CD4-positive, alpha-beta T cell (primary cell): ENCODE measurements at regions not wholly inside any gene's neighbourhood (a gene's known extent, or its start where the extent isn't known, plus 50 kb on each side); places are given as distances from the start of the nearest gene placed in this dataset.

Experiments used
- ATAC-seq: fragments of 200-7000 bp; cut with Tn5 transposase; one replicate; pipeline ENCODE4 v1.10.0; 2022; ENCODE audit warnings: mild to moderate bottlenecking; ENCODE audit not compliant: poor library complexity
- CTCF ChIA-PET: fragments of 350-600 bp; sonication (Branson Sonifier 250); formaldehyde crosslinking; loops from one replicate; lab custom pipeline; 2021; ENCODE audit warnings: antibody characterized with exemption, inconsistent platforms; lab: Charles Lee
- POLR2A ChIA-PET: fragments of 350-600 bp; sonication (Branson Sonifier 250); formaldehyde crosslinking; loops from one replicate; lab custom pipeline; 2021; ENCODE audit warnings: antibody characterized with exemption, inconsistent platforms; lab: Charles Lee
- DNase-seq, 14 experiments: peaks; one replicate each; pipeline ENCODE4 v3.0.0-alpha.2; 2013 to 2020; ENCODE audit warnings: mixed read lengths in 2 of 14
- H3K27ac ChIP-seq, 2 donors: one replicate each; pipeline versions ENCODE4 v1.5.1 to v1.7.0; 2013; ENCODE audit warnings: low read length in 2 of 2, low read depth in 1 of 2, mild to moderate bottlenecking in 1 of 2
- H3K27me3 ChIP-seq, 2 experiments: 1 replicate in 1 of 2; 2 replicates in 1 of 2; pipeline versions ENCODE4 v1.6.1 to v1.7.0; 2013; ENCODE audit warnings: low read length in 2 of 2, control low read depth in 1 of 2, mild to moderate bottlenecking in 1 of 2, moderate library complexity in 1 of 2; ENCODE audit not compliant: insufficient read depth in 2 of 2, control insufficient read depth in 1 of 2
- H3K36me3 ChIP-seq: one replicate; pipeline ENCODE4 v1.6.1; 2013; ENCODE audit warnings: low read length, control low read depth; ENCODE audit not compliant: insufficient read depth
- H3K4me1 ChIP-seq: one replicate; pipeline ENCODE4 v1.6.1; 2013; ENCODE audit warnings: low read length, control low read depth; ENCODE audit not compliant: insufficient read depth
- H3K4me3 ChIP-seq: one replicate; pipeline ENCODE4 v1.5.1; 2013; ENCODE audit warnings: mild to moderate bottlenecking, low read length, moderate library complexity
- H3K9me3 ChIP-seq, 2 experiments: 1 replicate in 1 of 2; 2 replicates in 1 of 2; pipeline versions ENCODE4 v1.6.1 to v1.7.0; 2013; ENCODE audit warnings: low read length in 2 of 2, mild to moderate bottlenecking in 2 of 2, control low read depth in 1 of 2, moderate library complexity in 1 of 2; ENCODE audit not compliant: control insufficient read depth in 1 of 2, insufficient read depth in 1 of 2
- H3K27ac Mint-ChIP-seq: one replicate; pipeline ENCODE4 v1.8.0; 2020; ENCODE audit warnings: mixed read lengths
- H3K27me3 Mint-ChIP-seq: one replicate; pipeline ENCODE4 v1.8.0; 2021; ENCODE audit warnings: mixed read lengths
- H3K36me3 Mint-ChIP-seq: one replicate; pipeline ENCODE4 v1.8.0; 2021; ENCODE audit warnings: low read depth, mixed read lengths
- H3K4me1 Mint-ChIP-seq: one replicate; pipeline ENCODE4 v1.8.0; 2021; ENCODE audit warnings: low read depth, mixed read lengths
- H3K4me3 Mint-ChIP-seq: one replicate; pipeline ENCODE4 v1.8.0; 2020; ENCODE audit warnings: mild to moderate bottlenecking, mixed read lengths
- H3K9me3 Mint-ChIP-seq: one replicate; pipeline ENCODE4 v1.8.0; 2020; ENCODE audit warnings: mixed read lengths
- CTCF ChIP-seq: fragments of 200-600 bp; IDR thresholded peaks from one replicate; pipeline ENCODE4 v1.8.0; 2022; ENCODE audit warnings: antibody characterized with exemption, mild to moderate bottlenecking
- intact Hi-C, 2 experiments: fragments of 100-400 bp; cut with DNase I in 1 of 2; cut with micrococcal nuclease in 1 of 2; formaldehyde crosslinking; loops; one replicate each; pipeline versions ENCODE4 v1.15.1 to v1.9.0; 2023 to 2025; cut with DNase I, micrococcal nuclease

- peaks cover 12 to 13% of the 10 kb centered on the region in 2 experiments for H3K27me3 ChIP-seq
- intact Hi-C loops = no loop called here
- H3K4me3 ChIP-seq = no peak overlapping the region
- no peak for TF ChIP-seq CTCF
- Mint-ChIP-seq H3K27me3 (peaks cover 44% of the 10 kb centered on the region), H3K4me3 (no peak overlapping the region), H3K27ac (no peak overlapping the region), H3K9me3 (peaks cover under 1% of the 10 kb centered on the region), H3K36me3 (no peaks in the 10 kb centered on the region), H3K4me1 (no peaks in the 10 kb centered on the region)
- H3K9me3 ChIP-seq = peaks cover 0 to 6% of the 10 kb centered on the region in 2 experiments
- H3K27ac ChIP-seq = no peak overlapping the region
- H3K4me1 ChIP-seq = no peaks in the 10 kb centered on the region
- CTCF ChIA-PET = interaction anchor here (0.8 kb wide), 1 partner anchor 404 kb away, joined by 4 read pairs; no protein-coding TSS in a partner anchor
- POLR2A ChIA-PET = no interaction called here
- H3K36me3 ChIP-seq = no peaks in the 10 kb centered on the region
- DNase-seq (no peak), ATAC-seq (no peak)
These were observed 211.5 kb upstream of the USP24 start for GRCh38 chr1:55426619-55427018.

- POLR2A ChIA-PET = no interaction called here
- H3K9me3 Mint-ChIP-seq = peaks cover 3% of the 10 kb centered on the region
- peaks cover 39% of the 10 kb centered on the region for H3K27me3 Mint-ChIP-seq
- H3K4me1 Mint-ChIP-seq = no peaks in the 10 kb centered on the region
- DNase-seq (no peak), ATAC-seq (no peak)
- peaks cover 12 to 13% of the 10 kb centered on the region in 2 experiments for H3K27me3 ChIP-seq
- H3K27ac ChIP-seq = no peak overlapping the region
- H3K4me1 ChIP-seq = no peaks in the 10 kb centered on the region
- no peak overlapping the region for H3K4me3 Mint-ChIP-seq
- no peak overlapping the region for H3K4me3 ChIP-seq
- no peak for TF ChIP-seq CTCF
- CTCF ChIA-PET = interaction anchor here (0.8 kb wide), 1 partner anchor 404 kb away, joined by 4 read pairs; no protein-coding TSS in a partner anchor
- no peak overlapping the region for H3K27ac Mint-ChIP-seq
- peaks cover 0 to 6% of the 10 kb centered on the region in 2 experiments for H3K9me3 ChIP-seq
- H3K36me3 Mint-ChIP-seq = no peaks in the 10 kb centered on the region
- H3K36me3 ChIP-seq = no peaks in the 10 kb centered on the region
- intact Hi-C loops = no loop called here
These were observed 211.0 kb upstream of the USP24 start for GRCh38 chr1:55426156-55426555.

- intact Hi-C loops = no loop called here
- no peak overlapping the region for H3K4me3 Mint-ChIP-seq
- Histone ChIP-seq H3K27me3 (peaks cover 12 to 13% of the 10 kb centered on the region in 2 experiments), H3K36me3 (no peaks in the 10 kb centered on the region), H3K27ac (no peak overlapping the region), H3K4me3 (no peak overlapping the region), H3K4me1 (no peaks in the 10 kb centered on the region), H3K9me3 (peaks cover 0 to 6% of the 10 kb centered on the region in 2 experiments)
- TF ChIP-seq CTCF = no peak
- ChIA-PET POLR2A (no interaction called here), CTCF (no interaction called here)
- H3K4me1 Mint-ChIP-seq = no peaks in the 10 kb centered on the region
- H3K9me3 Mint-ChIP-seq = peaks cover 3% of the 10 kb centered on the region
- DNase-seq (no peak), ATAC-seq (no peak)
- H3K36me3 Mint-ChIP-seq = no peaks in the 10 kb centered on the region
- peaks cover 39% of the 10 kb centered on the region for H3K27me3 Mint-ChIP-seq
- H3K27ac Mint-ChIP-seq = no peak overlapping the region
These were observed 210.3 kb upstream of the USP24 start for GRCh38 chr1:55425310-55425930.
